Ascending aorta (tissue), 2 donors: ENCODE measurements at regions not wholly inside any gene's neighbourhood (a gene's known extent, or its start where the extent isn't known, plus 50 kb on each side); places are given as distances from the start of the nearest gene placed in this dataset.
A peak's percentile ranks its signal among the peaks of the same experiment; 100 is the strongest.

Source experiments
- DNase-seq, 2 donors: peaks; one replicate each; pipeline ENCODE4 v3.0.0-alpha.2; 2019; ENCODE audit warnings: low spot score in 2 of 2
- H3K27ac ChIP-seq, 2 donors: fragments of 200-600 bp; sonication (generic); one replicate each; pipeline ENCODE4 v1.5.1; 2016 to 2017; ENCODE audit warnings: mild to moderate bottlenecking in 1 of 2
- H3K27me3 ChIP-seq: fragments of 200-600 bp; sonication (generic); one replicate; pipeline ENCODE4 v1.5.1; 2017
- H3K36me3 ChIP-seq, 2 donors: fragments of 200-600 bp; sonication (generic); one replicate each; pipeline ENCODE4 v1.5.1; 2016
- H3K4me1 ChIP-seq, 2 donors: fragments of 200-600 bp; sonication (generic); one replicate each; pipeline ENCODE4 v1.5.1; 2016 to 2017; ENCODE audit warnings: mild to moderate bottlenecking in 1 of 2
- H3K4me3 ChIP-seq, 2 donors: fragments of 200-600 bp; sonication (generic); one replicate each; pipeline ENCODE4 v1.5.1; 2016 to 2017; ENCODE audit warnings: mild to moderate bottlenecking in 1 of 2
- H3K9me3 ChIP-seq, 2 donors: fragments of 200-600 bp; sonication (generic); one replicate each; pipeline ENCODE4 v1.5.1; 2016
- CTCF ChIP-seq, 3 experiments: fragments of 200-600 bp in 2 of 3; fragments of 450-650 bp in 1 of 3; sonication (generic) in 2 of 3; IDR thresholded peaks; one replicate each; pipeline ENCODE4 v1.5.1; 2016 to 2019; ENCODE audit warnings: antibody characterized with exemption in 3 of 3, mild to moderate bottlenecking in 1 of 3, moderate library complexity in 1 of 3
- intact Hi-C: fragments of 100-400 bp; cut with DNase I; formaldehyde crosslinking; loops from one replicate; pipeline ENCODE4 v1.15.1; 2023

GRCh38 chr22:49112176-49112575, 715.5 kb downstream of the BRD1 start:
- no peak for DNase-seq
- intact Hi-C loops: no loop called here
- Histone ChIP-seq H3K27ac (no peak overlapping the region), H3K4me3 (no peak overlapping the region), H3K27me3 (no peaks in the 10 kb centered on the region), H3K4me1 (no peaks in the 10 kb centered on the region), H3K9me3 (no peaks in the 10 kb centered on the region), H3K36me3 (no peaks in the 10 kb centered on the region)
- no peak for TF ChIP-seq CTCF (IDR thresholded peaks at IDR 0.05)

GRCh38 chr22:49111085-49111484, 716.6 kb downstream of the BRD1 start:
- Histone ChIP-seq H3K27ac (no peak overlapping the region), H3K36me3 (no peaks in the 10 kb centered on the region), H3K27me3 (no peaks in the 10 kb centered on the region), H3K4me3 (no peak overlapping the region), H3K4me1 (no peaks in the 10 kb centered on the region), H3K9me3 (no peaks in the 10 kb centered on the region)
- DNase-seq: peak in 1 of 2 donors; percentile 24
- intact Hi-C loops: no loop called here
- no peak for TF ChIP-seq CTCF (IDR thresholded peaks at IDR 0.05)

- Histone ChIP-seq H3K4me3 (no peak overlapping the region), H3K27ac (no peak overlapping the region), H3K36me3 (no peaks in the 10 kb centered on the region), H3K27me3 (no peaks in the 10 kb centered on the region), H3K4me1 (no peaks in the 10 kb centered on the region), H3K9me3 (no peaks in the 10 kb centered on the region)
- intact Hi-C loops: no loop called here
- peak in 1 of 2 donors; percentile 49 for DNase-seq
- no peak for TF ChIP-seq CTCF (IDR thresholded peaks at IDR 0.05)
Observed at GRCh38 chr22:49108636-49109315, 718.9 kb downstream of the BRD1 start.

- no peaks in the 10 kb centered on the region for H3K36me3 ChIP-seq
- H3K4me3 ChIP-seq: no peak overlapping the region
- no peaks in the 10 kb centered on the region for H3K27me3 ChIP-seq
- H3K9me3 ChIP-seq: no peaks in the 10 kb centered on the region
- TF ChIP-seq CTCF (IDR thresholded peaks at IDR 0.05): no peak
- peak in 1 of 2 donors; percentile 47 for DNase-seq
- no peak overlapping the region for H3K27ac ChIP-seq
- no peaks in the 10 kb centered on the region for H3K4me1 ChIP-seq
- intact Hi-C loops: no loop called here
Observed at GRCh38 chr22:49107961-49108530, 719.6 kb downstream of the BRD1 start.

GRCh38 chr22:49107561-49107960, 720.1 kb downstream of the BRD1 start:
- intact Hi-C loops: no loop called here
- Histone ChIP-seq H3K9me3 (no peaks in the 10 kb centered on the region), H3K36me3 (no peaks in the 10 kb centered on the region), H3K4me3 (no peak overlapping the region), H3K27ac (no peak overlapping the region), H3K4me1 (no peaks in the 10 kb centered on the region), H3K27me3 (no peaks in the 10 kb centered on the region)
- TF ChIP-seq CTCF (IDR thresholded peaks at IDR 0.05): no peak
- peak in 1 of 2 donors; percentile 48 for DNase-seq
